Stomach (tissue), 4 donors: ENCODE measurements at regions not wholly inside any gene's neighbourhood (a gene's known extent, or its start where the extent isn't known, plus 50 kb on each side); places are given as distances from the start of the nearest gene placed in this dataset.

ENCODE experiments used
- CTCF ChIP-seq, 7 experiments: fragments of 450-650 bp in 4 of 7; fragments of 200-600 bp in 3 of 7; sonication (generic) in 3 of 7; IDR thresholded peaks; one replicate each; pipeline ENCODE4 v1.5.1; 2016 to 2019; ENCODE audit warnings: antibody characterized with exemption in 7 of 7, control low read depth in 2 of 7, mild to moderate bottlenecking in 1 of 7
- POLR2A ChIP-seq, 4 donors: fragments of 450-650 bp; IDR thresholded peaks; one replicate each; pipeline ENCODE4 v1.6.1; 2016; ENCODE audit warnings: antibody characterized with exemption in 4 of 4, control low read depth in 2 of 4, mild to moderate bottlenecking in 1 of 4, moderate library complexity in 1 of 4
- POLR2AphosphoS5 ChIP-seq, 3 donors: sonication (generic); formaldehyde crosslinking; IDR thresholded peaks; one replicate each; pipeline ENCODE4 v1.6.1; 2016; ENCODE audit warnings: antibody characterized with exemption in 3 of 3

DNA sequence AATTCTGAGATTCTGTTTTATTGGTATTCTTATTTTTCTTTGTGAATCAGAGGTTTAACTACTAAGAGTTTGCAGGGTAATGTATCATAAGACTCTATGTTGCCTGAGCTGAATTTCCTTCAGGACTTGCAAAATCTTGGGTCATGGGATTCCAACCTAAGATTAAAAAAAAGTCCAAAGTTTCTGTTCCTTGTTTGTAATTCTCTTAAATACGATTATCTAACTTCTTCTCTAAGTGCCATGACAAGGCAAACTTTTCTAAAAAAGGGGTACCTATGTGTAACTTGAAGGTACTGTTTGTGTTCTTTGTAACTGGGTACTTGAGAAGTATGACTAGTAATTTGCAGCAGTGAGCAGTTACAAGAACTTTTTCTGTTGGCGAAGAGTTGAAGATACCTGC is 181.3 kb upstream of the ZEB2 start:
- TF ChIP-seq CTCF (IDR thresholded peaks at IDR 0.05) (no peak), POLR2A (IDR thresholded peaks at IDR 0.05) (no peak), POLR2AphosphoS5 (IDR thresholded peaks at IDR 0.05) (no peak)
